NCI-H146 treated with DMSO at 0.1 percent for 48 hours (cell line): ENCODE measurements at regions not wholly inside any gene's neighbourhood (a gene's known extent, or its start where the extent isn't known, plus 50 kb on each side); places are given as distances from the start of the nearest gene placed in this dataset.
"Not testable (repeated sequence)": the region's sequence is repeated elsewhere in the genome, so short reads cannot be mapped to it uniquely, and the experiment has no call there.

Experiments used
- DNase-seq: peaks from one replicate; lab custom pipeline; 2025; ENCODE audit not compliant: unreplicated experiment; lab: John Stamatoyannopoulos, UW

DNA sequence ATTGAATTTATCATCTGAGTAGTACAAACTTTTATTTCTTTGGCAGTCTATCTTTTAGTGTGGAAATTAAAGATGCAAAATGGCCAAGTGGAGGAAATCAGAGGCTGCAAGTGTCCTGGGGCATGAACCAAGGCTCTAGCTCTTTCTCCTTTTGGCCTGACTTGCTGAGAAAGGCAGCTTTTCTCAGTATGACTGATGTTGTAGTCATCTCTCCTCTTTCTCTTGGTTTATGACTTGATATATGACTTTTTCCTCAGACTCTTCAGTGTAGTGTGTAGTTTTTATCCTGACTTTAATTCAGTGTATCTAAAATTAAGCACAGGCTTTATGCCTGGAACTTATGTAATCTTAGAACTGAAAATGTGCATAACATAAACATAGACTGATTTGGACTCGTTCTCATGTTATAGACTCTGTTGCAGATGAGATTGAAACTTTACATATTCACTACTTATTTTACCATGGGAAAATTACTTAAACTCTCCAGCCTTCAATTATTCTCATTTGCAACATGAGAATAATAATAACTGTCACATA lies 65.7 kb downstream of the SLITRK5 start:
- DNase-seq, result no peak

DNA sequence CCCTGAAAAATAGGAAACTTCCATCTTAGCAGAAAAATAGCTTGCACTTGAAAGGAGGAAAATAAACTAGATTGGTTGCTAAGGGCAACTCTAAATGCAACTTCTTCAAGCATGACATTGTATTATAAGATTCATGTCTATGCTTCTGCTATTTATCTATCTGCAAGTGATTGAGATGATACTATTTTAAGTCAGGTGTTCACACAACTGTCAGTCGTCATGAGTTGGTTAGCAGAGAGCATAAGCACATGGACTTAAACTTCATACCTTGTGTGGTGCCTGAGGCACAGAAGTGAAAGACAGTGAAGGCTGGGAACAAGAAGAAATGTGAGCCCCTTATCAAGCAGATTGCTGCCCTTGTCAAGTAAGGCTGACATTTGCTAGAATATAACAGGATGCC lies 82.9 kb downstream of the SLITRK5 start:
- no peak for DNase-seq

DNA sequence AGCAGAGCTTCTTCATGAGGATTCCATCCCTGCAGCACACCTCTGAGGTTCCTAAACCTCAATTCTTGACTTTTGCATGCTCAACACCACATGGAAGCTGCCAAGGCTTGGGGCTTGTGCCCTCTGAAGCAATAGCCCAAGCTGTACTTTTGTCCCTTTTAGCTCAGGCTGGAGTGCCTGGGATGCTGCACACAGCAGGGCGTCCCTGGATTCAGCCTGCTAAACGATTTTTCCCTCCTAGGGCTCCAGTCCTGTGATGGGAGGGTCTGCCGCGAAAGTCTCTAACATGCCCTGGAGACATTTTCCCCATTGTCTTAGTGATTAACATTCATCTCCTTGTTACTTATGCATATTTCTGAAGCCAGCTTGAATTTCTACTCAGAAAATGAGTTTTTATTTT lies 98.3 kb downstream of the SLITRK5 start:
- DNase-seq, result no peak

DNA sequence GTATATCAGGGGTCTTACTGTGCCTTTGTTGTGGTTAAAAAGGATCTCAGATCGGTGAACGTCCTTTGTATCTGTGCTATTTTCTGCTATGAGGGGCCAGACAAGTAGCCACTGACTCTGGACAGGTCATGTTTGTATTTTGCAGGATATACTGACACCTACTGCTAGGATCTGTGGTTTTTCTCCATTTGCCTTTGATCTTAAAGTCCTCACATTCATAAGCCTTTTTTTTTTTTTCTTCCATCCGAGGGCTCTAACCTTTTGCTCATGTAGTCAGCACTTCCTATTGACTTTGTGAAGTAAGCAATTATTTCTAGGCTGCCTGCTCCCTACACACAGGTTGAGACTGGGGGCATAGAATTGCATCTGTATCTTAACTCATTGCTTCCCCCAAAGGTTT lies 106.2 kb downstream of the SLITRK5 start:
- DNase-seq, result peak; percentile 77

DNA sequence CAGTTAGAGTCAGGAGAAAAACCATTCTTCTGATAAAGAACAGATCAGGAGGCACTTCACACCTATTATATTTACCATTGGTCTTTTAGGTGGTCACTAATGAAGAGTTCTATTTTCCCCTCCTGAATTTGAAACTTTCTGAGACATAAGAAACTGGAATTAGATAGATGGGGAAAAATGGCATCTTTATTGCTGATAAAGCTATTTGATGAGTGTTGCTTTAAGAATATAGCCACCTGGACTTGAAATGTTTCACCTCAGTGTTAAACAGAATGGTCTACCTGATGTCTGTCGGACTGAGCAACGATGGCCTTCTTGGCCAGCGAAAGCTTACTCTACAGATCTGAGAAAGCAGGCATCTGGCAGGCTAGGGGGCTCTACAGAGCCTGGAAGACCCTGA lies 107.0 kb downstream of the SLITRK5 start:
- DNase-seq, result no peak

DNA sequence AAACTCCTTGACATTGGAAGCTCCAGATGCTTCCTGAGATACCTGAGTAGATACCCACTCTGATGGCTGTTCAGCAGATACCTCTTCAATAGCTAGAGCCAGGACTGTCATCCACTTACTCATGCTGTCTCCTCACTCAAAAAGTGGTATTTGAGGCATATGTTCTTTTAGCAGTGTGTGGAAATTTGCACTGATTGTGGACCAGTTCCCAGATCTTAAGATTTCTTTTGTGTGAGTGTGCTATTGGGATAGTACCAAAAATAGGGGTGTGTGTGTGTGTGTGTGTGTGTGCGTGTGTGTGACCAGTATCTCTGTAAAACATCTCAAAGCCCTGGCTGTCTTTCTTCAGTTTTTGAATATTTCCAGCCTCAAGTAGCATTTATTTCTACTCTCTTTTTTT lies 108.3 kb downstream of the SLITRK5 start:
- DNase-seq, result no peak

DNA sequence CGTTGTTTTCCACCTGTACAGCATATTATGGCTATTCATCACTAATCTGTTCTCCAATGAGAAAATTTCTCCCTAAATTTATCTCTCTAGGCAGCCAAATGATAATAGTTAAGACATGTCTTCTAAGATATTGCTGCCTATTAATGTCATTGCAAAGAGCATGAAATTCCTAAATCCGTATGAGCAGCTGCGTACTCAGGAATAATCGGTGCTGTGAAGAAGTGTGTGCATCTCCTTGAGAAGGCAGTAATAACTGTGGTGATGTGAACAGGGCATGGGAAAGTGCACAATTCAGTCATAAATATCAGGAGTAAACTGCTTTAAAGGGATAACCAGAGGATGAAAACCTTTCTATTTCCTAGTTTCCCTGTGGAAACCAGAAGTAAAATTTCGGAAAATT lies 112.2 kb downstream of the SLITRK5 start:
- no peak for DNase-seq

DNA sequence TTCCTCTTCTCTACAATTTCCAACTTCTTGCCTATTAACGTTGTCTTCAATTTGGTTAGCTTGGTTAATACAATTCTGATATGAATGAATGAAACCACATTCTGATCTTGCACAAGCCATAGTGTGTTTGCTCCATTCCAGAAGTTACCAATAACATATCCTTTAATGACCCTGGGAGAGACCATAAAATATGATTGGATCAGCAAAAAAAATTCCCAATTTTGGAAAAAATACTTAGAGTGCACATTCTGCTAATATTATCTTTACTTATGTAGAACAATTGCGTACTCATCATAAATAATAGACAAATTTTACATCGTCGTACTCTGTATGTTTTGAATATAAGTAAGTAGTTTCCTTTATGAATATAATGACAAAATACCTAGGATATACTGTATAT lies 117.2 kb downstream of the SLITRK5 start:
- DNase-seq, result no peak

DNA sequence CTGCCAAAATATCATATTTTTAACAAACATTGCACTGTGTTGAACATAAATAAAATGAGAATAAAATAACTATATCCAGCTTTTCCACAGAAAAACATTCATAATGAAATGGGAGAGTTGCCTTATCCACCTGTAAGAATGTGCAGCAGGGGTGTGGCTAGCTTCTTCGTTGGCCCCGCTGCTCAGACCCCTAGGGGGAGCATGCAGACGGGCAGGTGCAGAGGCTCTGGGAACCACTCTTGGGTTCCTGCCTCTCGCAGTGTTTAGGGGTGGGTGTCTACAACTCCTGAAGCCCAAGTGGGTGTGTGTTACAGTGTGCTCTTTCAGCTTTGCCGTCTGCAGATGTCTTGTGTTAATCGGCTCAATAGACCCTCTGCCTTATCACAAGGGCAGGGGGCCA lies 121.7 kb downstream of the SLITRK5 start:
- no peak for DNase-seq

DNA sequence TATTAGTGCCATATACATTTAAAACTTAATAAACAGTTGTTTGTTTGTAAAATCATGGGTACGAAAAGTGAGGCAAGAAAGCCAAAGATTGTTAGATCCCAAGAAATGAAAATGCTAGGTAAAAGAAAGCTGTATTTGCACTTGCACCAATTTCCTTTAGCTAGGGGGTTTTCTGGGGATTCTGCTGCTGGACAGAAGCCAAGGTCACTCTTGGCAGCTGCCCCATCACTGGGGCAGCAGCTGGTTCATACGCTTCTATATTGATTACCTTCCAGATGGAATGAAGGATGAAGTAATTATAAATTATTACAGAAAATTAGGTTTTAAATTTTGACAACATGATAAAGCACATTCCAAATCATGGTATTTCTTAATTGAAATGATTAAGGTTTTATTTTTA lies 127.4 kb downstream of the SLITRK5 start:
- DNase-seq, result peak; percentile 70

DNA sequence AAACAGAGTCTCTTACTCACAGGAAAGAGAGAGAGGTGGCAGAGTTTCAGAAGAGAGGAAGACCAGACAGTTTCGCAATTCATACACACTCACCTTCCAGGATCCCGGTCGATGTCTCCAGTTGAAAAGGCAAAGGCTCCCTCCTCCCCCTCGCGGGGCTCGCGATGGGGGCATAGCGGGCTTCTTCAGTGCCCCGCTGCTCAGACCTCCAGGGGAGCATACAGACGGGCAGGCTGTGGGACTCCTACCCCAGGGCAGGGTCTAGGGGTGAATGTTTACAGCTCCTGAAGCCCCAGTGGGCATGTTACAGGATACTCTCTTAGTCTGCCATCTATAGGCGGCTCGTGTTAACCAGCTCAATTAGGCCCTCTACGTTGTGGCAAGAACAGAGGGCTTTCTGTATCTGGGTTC lies 139.2 kb downstream of the SLITRK5 start:
- DNase-seq, result peak; percentile 88

DNA sequence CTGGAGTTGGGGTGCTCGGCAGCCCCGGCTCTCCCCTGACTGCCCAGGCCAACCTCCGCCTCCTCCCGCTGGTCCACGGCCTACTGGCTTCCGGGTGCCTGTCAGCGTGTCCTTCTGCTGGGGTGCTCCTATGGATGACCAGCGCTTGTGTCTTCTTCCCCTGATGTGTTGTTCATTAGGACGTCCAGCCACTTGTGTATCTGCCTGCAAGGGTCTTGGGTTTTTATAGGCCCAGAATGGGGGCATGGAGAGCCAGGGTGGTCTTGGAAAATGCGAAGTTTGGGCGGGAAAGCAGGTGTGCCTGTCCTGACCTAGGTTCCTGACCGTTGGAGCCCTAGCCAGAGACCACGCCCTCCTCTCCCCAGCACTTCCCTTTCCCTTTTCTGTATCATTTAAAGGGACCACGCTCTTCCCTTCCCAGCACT lies 139.8 kb downstream of the SLITRK5 start:
- DNase-seq, result peak; percentile 70

DNA sequence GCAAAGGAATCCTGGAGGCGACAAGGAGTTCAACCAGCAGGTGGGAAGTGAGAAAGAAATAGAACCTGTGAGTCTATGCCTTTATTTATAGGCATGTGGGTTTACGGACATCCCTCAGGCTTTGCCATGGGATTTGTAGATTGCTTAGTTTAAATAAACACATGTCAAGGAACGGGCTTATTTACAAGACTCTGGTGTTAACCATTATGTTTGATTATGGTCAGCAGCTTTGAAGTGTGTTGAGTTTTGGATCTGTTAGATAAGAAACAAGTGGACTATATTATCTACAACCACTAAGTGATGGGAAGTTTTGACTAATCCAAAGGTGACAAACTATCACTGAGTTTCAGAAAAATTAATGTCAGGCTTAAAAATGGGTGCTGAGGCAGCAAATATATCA lies 143.2 kb downstream of the SLITRK5 start:
- no peak for DNase-seq

DNA sequence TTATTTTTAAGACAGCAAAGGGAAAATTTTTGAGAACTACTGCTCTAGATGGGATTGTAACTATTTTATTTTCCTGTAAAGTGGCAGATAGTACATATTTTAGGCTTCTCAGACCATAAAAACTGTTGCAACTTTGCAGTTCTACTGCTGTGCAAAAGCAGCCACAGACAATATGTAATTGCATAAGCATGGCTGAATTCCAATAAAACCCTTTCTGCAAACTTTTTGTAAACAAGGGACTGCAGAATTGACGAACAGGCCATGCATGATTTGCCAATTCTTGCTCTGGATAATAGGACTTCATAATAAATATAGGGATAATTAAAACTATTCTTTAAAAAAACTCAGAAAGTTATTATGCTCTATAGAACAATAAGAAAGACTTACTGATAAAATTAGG lies 149.1 kb downstream of the SLITRK5 start:
- DNase-seq, result no peak

DNA sequence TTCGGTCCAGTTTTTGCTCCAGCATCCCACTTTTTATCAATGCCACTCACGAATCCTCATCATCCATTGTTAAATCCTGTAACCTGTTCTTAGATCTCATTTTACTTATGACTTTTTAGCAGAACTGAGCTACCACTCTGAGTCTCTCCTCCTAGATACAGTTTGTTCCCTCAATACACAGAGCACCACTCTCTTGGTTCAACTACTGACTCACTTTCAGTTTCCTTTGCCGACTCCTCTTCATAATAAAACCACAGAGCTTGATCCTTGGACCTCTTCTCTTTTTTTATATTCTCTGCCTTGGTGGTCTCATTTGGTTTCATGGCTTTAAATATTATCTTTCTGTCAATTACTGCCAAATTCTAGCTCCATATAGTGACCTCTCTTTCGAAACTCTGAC lies 150.3 kb downstream of the SLITRK5 start:
- no peak for DNase-seq

DNA sequence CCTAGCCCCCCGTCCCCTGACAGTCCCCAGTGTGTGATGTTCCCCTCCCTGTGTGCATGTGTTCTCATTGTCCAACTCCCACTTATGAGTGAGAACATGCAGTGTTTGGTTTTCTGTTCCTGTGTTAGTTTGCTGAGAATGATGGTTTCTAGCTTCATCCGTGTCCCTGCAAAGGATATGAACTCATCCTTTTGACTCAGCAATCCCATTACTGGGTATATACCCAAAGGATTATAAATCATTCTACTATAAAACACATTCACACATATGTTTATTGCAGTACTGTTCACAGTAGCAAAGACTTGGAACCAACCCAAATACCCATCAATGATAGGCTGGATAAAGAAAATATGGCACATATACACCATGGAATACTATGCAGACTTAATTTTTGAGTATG lies 155.1 kb downstream of the SLITRK5 start:
- DNase-seq, result not testable (repeated sequence)

DNA sequence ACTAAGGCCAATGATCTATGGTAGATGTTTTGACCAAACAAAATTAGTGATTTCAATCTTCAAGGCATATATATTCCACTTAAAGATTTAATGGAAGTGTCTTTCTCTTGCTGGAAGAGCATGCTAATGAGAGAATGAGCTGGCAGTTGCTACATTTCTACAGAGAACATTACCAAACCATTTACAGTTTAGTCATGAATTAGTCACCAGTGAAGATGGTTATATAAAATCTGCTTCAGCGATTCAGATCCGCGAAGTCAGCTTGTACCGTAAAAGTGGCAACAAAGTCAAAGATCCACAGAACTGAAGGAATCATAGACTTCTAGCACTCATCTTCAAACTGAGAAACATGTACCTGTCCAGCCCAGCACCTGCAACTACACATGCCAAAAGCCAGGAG lies 156.3 kb downstream of the SLITRK5 start:
- no peak for DNase-seq

DNA sequence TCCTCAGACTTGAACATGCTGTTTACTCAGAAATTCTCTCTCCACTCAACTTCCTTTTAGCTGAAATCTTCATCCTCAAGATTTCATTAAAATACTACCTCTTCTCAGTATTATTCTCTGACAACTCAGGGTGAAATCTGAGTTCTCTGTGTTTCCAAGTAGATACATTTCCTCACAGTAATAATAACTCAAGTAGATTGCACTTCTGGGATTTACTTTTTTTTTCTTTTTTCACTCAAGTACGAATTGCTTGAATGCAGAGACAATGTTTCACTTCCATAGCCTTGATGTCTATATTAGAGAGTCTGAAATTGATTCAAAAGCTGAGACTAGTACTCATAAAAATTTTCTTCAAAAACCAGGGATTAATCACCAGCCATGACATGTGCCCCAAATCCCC lies 166.4 kb downstream of the SLITRK5 start:
- no peak for DNase-seq

DNA sequence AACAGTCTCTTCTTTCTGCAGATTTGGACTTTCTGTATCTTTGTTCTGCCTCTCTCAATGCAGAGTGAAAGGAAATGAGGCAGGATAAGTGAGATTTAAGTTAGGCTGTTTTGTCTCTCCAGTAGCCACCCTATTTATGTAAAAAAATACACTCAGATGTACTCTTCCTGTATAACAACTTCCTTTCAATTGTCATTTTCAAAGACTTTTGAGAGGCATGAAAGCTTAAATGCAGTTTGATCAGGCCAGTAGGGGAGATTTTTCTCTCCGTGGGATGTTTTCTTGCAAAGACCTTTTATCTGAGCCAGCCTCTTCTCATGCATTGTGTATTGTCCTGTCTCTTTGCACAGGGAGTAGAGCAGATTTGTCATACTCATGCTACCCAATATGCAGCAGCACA lies 166.8 kb downstream of the SLITRK5 start:
- DNase-seq, result no peak

DNA sequence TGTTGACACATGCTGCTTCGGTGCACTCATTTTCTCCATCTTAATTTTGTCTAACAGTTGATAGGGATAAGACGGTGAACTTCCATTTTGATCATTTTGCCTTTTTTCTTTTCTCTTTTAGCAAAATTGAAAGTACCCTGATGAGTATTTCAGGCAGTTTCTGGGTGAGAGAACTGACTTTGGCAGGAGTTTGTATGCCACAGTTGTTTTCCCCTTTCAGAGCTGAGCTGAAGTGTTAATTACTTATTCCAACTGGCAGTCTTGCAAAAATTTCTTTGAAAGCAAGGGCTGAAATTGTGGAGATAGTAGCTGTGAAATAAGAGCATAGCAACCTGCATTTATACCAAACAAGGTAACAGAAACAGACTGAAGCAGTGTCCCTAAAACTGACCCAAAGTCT lies 180.2 kb downstream of the SLITRK5 start:
- DNase-seq, result no peak

DNA sequence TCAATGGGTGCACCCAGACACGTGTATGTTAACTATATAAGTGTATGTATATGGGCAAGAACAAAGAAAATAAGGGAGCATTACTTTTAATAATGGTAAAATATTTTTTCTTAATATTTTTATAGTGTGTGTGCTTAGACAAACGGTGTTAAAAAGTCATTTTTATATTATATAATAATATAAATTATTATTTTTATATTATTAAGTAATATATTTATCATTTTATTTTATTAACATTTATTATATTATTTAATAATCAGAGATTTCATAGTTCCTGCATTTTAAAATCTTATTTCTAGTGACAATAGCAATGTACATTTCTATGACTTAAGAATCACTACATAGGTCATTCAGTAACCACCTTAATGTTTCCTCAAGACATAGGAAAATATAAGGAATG lies 184.4 kb downstream of the SLITRK5 start:
- no peak for DNase-seq

DNA sequence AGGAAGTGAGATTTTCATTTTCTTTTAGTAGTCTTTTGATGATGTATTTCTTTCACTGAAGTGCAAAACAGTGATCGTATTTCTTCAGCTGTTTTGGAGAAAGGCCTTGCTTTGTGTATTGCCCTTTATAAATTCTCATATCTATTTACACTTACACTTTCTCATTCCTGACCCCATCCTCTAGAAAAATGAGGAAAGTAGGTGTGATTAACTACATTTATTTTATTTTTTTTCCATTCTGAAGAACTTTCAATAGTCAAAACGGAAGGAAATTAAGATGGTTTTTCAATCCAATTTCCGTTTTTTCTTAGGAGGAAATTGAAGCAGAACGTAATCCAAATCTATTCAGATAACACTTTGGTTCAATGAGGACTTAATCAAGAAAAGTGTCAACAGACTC lies 188.1 kb downstream of the SLITRK5 start:
- no peak for DNase-seq

DNA sequence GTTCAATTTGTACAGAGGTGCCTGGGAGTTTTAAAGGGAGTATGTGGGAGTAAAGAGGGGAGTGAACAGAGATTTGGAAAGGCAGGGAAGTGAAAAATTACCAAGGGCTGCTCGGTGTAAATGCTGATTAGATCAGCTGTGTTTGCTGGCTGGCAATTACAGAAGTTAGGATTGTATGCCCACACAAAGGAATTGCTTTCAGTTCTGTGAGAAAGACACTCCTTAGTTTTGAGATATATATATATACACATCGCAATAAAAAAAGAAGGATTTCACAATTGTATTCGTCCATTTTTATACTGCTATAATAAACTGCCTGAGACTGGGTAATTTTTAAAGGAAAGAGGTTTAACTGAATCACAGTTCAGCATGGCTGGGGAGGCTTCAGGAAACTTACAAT lies 196.3 kb downstream of the SLITRK5 start:
- DNase-seq, result no peak

DNA sequence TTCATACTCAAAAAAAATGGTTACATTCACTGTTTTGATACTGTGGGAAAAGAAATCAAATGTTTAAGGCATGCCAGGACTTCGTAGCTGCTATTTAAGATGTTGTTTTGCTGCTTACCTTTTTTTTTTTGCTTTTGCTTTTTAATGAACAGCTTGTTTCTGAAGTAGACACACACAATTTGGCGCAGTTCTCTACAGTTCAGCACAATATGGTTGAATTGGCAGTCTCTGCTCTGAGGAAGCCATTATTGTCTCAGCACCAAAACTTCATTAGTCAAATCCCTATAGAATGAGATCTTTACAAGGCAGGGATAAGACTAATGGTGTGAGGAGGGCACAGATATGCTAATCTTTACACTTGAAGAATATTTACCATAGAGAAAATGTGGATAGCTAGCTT lies 197.6 kb downstream of the SLITRK5 start:
- no peak for DNase-seq
